Stimulated activated CD4-positive, alpha-beta T cell treated with anti-CD3 and anti-CD28 coated beads, TNF-alpha, amount 100 ng/mL, for 1 hour (primary cell): ENCODE measurements at regions not wholly inside any gene's neighbourhood (a gene's known extent, or its start where the extent isn't known, plus 50 kb on each side); places are given as distances from the start of the nearest gene placed in this dataset.

ENCODE experiments used
- DNase-seq, 3 donors: peaks; one replicate each; pipeline ENCODE4 v3.0.0-alpha.2; 2020; ENCODE audit warnings: low read depth in 3 of 3, low spot score in 1 of 3

DNA sequence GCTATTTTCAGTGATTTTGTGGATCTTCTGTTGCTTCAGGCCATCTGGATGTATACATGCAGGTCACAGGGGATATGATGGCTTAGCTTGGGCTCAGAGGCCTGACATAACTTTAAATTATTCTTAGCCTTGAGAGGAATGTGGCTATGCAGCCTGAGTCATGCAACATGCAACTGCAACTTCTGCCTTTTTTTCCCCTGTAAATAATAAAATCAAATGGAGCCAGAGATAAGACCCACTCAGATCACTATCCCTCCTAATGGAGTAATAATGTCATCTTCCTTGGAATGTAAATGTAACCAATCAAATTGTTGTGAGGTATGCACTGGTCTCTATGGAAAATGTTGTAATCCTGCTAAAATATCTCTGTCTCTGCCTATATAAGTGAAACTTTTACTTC is 54.9 kb downstream of the MAGEB17 start:
- no peak for DNase-seq

DNA sequence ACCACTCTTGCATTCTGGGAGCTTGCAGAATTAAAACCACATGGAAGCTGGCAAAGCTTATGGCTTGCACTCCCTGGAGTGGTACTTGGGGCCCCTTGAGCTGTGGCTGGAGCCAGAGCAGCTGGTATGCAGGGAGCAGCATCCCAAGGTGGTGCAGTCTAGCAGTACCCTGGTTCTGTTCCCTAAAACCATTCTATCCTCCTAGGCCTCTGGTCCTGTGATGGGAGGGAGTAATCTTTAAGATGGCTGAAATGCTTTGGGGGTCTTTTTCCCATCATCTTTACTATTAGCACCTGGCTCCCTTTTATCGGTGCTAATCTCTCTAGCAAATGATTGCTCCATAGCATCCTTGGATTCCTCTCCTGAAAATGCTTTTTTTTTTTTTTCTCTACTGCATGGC is 56.1 kb downstream of the MAGEB17 start:
- DNase-seq, result no peak

DNA sequence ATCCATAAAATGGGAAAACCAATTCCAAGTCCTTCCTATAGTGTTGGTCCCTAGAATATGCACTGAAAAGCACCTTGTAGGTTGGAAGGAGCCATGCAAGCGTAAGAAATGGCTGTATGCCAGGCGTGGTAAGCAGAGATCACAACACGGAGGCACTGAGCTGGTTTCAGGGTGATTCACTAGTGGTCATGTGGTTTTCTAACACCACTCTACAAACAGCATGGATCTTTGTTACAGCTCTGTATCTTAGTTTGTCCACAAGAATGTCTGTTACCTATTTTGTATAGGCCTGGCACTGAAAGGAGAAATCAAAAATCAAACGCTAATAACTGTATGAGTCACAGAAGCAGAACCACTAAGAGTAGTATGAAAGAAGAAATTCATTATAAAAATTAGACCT is 71.9 kb downstream of the MAGEB17 start:
- no peak for DNase-seq

DNA sequence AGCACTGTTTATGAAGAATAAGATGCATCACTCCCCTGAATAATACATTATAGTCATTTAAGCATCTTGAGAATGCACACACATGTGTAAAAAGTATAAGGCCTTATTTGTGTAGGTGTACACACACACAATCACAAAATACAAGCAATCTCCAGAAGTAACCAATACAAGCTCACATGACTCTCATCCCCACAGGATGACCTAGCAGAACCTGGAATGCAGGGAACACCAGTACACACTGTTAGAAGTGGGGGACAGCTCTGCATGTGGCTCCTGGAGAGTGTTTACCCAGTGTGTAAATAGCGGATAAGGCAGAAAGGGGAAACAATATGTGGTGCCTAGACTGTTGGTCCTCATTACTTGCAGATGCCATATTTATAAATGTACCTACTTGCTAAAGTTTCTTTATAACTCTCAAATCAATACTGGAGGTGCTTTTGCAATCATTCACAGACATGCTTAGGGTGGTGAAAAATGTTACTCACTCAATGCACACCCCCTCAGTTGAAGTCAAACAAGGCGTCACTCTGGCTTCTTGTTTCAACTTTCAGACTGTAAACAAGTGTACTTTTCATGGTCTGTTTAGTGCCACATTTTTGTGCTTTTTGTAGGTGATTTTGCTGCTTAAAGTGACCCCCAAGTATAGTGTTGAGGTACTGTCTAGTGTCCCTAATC is 73.1 kb downstream of the MAGEB17 start:
- DNase-seq, result no peak

DNA sequence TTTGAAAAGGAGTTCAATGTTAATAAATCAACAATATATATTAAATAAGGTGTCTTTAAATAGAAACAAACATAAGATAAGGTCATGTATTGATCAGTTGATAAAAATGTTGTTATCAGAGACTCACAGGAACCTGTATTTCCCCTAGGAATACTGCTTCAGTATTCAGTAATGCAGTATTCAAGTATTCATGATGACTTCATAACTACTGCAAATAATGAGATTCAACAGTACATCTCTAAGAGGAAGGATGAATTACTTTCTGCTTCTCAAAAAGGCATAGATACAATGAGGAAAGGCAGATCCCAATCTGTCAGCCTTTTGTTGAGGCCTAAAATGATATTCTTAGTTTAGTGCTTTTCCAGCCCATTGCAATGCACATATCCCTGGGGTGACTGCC is 73.7 kb downstream of the MAGEB17 start:
- DNase-seq, result no peak

DNA sequence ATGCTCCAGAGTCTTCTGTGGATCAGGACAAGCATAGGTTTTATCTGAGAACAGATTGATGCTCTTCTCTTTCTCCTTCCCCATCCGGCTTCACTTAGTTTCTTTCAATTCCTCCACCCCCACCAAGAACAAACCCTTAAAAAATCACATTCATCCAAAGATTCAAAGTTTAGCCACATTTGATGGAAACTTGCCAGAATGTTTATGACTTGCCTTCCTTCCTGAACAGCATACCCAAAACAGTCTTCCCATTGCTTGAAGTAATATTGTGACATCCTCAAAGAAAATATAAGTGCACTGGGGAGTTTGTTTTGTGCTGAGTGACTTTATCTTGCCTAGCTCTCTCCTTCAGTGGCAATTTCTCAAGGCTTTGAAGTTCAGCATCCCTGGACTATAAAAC is 83.0 kb downstream of the MAGEB17 start:
- DNase-seq, result no peak

DNA sequence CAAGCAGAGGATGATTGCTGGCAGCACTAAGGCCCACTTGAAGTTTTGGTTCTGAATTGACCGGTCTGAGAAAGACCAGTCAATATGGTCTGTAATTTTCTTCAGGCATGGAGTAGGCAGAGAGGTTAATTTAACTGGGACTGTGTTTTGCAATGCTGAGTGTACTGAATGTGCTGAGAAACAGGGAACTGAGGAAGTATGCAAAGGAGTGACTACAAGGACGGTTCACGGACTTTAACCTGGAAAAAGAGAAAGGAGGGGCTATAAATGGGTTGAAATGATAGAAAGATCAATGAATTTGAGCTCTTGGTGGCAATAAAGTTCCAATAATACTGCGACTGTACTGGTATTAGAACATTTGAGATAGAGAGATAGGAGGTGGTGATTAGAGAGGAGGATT is 84.5 kb downstream of the MAGEB17 start:
- no peak for DNase-seq

DNA sequence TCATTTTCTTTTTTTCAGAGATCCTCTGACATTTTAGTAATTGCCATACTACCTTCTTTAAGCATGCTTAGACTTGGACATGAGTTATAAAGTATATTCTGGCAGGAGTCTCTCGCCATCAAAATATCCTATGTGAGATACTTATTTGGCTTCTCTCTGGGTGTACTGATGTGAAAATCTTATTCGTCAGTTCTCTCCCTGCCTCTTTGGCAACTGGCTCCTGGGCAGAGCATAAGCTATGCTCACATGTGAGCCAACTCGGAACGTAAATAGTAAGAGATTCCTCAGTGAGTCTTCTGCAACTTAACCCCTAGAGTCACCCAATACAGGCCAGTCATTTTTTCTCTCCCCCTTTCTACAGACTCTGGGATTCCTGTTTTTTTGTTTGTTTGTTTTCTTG is 91.6 kb downstream of the MAGEB17 start:
- DNase-seq, result no peak

DNA sequence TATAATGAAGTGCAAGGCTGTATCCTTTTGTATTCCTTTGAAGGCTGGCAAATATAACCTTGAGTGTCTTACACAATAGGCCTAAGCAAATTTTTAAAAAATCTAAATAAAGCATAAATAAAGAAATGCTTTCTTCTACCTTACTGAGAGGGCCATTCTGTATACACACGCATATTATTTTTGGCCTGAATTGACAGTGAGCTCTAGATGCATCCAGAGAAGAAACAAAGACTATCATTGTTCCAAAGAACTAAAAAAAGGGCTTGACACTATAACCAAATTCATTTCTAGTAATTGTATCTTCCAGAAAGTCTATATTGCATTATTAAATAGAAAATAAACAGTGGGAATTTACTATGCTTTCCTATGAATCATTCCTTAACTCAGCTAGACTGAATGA is 100.2 kb downstream of the MAGEB17 start:
- DNase-seq, result no peak

DNA sequence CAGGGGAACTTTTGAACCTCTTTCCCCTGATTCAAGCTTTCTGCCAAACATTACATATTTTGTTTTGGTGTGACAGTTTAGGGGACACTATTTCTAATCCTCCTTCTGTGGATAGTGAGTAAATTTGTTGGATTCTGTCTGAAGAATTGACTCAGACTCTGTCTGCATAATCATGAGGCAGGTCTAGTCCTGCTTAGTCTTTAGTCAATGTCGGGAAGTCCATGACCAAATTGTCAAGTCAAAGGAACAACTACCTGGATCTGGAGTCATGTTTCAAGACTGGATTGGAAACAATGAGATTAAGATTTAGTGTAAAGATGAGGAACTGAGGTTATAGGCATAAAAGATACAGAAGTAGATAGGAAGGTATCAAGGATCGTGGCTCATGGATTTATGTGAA is 100.9 kb downstream of the MAGEB17 start:
- DNase-seq, result no peak

DNA sequence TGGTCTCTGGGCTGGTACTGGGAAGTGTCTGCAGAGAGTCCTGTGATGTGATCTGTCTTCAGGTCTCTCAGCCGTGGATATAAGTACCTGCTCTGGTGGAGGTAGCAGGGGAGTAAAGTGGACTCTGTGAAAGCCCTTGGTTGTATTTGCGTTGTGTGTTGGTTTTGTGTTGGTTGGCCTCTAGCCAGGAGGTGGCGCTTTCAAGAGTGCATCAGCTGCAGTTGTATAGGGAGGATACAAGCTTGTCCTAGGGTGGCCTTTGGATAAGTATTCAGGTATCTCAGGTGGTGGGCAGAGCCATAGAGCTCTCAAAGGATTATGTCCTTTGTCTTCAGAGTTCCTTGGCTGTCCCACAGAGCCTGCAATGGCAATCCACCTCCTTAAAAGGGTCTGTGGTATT is 111.6 kb downstream of the MAGEB17 start:
- no peak for DNase-seq

DNA sequence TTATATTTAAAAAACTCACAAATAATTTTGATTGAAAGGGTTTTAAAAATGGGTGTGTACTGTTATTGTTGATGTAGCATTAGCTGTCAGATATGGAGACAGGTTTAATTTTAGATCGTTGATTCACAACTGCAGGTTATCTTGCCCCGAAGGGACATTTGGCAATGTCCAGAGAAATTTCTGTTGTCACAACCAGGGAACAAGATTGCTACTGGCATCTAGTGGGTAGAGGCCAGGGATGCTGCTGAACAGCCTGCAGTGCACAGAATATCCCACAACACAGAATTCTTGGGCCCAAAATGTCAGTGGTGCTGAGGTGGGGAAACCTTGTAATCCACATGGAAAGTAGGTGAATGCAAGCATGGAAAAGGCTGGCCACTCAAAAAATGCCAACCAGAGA is 114.9 kb downstream of the MAGEB17 start:
- DNase-seq, result no peak

DNA sequence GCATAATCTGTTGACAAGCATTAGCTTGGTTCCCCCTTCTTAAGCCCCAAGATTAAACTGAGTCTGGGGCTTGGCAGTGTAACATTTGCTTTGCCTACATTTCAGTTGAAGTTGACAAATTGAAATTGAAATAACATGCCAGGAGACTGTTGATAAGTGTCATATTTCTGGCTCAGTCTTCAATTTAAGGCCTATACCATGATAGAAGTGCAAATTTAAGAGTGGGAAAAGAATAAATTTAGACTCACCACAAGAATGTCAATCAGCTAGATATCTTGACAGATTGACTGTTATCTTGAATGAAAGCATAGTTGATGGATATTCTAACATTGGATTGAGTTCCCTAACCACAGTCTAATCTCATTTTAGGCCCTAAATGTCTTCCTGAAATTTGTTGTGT is 117.6 kb downstream of the MAGEB17 start:
- DNase-seq, result no peak

DNA sequence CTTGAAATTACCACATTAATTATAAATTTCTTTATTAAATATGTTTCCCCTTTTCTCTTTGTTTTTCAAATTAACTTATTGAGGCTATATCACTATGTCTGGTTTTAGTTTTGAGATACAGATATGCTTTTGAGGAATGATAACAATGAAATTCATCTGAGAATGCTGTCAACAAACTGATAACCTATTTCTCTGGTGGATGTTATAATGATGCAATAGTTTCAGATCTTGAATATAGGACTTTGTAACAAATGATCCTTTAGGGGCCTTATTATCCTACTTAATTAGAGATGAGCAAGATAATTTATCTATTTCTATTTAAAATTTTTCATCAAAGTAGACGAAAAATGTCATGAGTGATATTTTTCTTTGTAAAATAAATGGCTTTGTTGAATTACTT is 123.7 kb downstream of the MAGEB17 start:
- no peak for DNase-seq

DNA sequence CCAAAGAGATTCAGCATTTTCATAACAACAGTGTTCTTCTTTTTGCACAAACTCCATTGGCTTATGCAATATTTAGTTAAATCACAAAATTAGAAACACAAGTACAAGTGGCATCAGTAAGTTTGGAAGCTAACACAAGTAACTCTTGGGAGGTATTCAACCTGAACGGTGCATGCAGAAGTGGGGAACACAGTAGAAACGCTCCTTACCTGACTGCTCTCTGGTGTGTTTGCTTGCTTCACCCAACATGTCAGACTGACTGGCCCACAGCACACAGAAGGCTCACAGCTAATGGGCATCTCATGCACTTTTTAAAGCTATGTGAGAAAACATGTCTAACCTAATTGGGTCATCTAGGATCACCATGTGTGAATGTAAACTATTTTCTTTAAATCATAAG is 133.6 kb downstream of the MAGEB17 start:
- DNase-seq, result no peak

DNA sequence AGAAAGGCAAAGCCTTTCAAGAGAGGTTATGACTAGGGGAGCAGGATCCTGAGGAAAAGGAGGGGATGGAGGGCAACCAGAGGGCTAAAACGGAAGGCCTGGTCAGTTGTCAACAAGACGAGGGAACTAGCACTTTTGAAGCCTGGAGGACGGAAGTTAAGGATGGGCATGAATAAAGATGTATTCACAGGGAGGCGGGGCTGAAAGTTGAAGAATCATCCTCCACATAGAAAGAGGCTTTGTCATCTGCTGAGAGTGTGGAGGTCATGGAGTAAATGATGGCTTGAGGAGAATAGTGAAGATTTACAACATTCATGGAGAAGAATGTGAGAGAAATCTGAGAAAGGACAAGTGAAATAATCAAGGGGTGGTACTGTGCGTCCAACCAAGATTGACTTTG is 137.5 kb downstream of the MAGEB17 start:
- no peak for DNase-seq

DNA sequence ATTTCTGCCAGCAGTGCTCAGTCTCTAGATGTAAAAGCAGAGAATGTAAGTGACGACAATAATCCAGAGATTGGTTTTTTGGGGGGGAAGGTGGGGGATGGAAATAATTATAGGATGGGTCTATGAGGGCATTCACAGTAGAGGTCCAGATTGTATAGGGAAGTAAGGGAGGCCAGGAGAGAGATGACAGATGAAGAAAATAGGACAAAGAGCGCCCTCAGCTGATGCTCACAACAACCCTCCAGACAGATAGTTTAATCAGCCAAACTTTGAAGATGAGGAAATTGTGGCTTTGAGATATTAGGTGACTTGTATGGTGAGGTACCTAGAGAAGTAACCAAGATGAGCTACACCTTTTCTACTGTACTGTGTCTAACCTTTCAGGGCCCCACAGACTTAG is 137.9 kb downstream of the MAGEB17 start:
- DNase-seq, result no peak

DNA sequence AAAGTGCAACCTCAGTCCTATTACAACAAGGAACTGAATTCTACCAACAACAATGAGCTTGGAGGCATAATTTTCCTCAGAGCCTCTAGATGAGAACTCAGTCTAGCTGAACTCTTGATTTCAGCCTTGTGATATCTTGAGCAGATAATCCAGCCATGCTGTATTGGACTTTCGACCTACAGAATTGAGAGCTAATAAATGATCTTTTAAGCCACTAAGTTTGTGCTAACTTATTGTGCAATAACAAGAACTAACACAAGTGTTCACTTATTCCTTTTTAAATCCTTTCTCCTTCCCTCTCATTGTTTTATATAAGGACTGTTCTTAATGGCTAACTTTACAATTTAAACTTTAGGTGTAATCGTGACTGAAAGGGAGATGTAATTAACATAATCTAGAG is 140.7 kb downstream of the MAGEB17 start:
- no peak for DNase-seq

DNA sequence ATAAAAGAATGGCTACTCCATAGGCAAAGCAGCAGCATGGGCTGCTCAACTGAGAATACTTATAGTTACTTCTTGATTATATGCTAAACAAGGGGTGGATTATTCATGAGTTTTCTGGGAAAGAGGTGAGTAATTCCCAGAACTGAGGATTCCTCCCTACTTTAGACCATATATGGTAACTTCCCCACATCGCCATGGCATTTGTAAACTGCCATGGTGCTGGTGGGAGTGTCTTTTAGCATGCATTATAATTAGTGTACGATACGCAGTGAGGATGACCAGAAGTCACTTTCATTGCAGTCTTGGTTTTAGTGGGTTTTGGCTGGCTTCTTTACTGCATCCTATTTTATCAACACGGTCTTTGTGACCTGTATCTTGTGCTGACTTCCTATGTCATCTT is 141.5 kb downstream of the MAGEB17 start:
- no peak for DNase-seq

DNA sequence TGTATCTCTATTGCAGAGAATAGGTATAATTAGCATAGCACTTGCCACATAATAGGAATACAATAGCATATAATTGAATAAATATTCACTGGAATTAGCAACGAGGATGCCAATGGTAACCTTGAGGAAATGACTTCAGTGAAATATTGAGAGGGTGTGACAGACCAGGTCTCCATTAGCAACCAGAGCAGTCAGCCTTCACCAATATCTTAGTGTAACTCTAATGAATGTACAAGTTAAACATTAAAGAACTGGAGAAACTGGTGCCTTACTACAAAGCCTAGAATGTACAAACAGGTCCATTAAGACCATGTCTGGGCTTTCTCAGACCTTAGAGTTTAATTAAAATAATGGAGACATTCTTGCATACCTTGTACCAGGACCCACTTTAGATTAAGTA is 143.0 kb downstream of the MAGEB17 start:
- no peak for DNase-seq

DNA sequence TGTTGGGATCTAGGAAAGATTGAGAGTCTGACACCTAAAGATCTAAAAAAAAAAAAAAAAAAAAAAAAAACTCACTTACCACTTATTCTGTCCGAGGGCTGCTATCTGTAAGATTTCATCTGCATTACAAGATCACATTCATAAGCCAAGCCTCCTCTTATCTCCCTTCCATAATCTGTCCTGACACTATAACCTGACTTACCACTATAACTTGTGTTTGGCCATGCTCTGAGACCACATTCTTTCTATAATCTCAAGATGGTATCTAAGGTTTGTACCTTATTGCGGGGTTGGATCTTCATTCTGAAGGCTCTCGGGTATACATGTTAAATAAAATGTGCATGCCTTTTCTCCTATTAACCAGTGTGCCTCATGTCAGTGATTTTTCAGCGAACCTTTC is 144.4 kb downstream of the MAGEB17 start:
- DNase-seq, result no peak

DNA sequence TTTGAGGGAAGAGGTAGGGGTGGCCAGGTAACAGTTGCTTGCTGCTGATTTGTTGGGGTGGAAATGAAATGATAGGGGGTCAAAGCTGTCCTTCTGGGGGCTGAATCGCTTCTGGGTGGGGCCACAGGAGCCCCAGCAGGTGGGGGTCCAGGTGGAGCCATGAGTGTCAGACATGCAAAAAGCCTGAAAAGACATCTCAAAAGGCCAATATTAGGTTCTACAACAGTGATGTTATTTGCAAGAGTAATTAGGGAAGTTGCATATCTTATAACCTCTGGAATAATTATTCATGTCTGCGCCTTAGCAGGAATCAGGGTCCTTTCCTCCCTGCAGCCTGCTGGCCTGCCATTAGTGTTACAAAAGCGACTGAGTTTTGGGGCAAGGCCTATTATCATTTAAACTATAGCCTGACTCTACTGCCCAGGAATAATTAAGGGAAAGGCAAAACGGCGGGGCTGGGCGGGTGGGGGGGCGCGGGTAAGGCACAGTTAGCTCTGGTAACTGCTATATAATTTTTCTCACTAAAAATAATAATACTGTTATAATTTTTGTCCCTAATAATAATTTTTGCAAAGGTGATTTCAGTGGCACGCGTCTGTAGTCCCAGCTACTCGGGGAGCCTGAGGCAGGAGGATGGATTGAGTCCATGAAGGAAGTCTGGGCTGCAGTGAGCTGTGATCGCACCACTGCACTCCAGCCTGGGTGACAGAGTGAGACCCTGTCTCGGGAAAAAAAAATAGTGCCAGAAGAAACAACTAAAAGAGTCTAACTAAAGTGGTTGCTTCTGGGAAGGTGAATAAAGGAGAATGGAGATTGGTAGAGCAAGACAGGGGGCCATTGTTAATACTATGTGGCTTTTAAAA is 145.7 kb downstream of the MAGEB17 start:
- DNase-seq, result no peak

DNA sequence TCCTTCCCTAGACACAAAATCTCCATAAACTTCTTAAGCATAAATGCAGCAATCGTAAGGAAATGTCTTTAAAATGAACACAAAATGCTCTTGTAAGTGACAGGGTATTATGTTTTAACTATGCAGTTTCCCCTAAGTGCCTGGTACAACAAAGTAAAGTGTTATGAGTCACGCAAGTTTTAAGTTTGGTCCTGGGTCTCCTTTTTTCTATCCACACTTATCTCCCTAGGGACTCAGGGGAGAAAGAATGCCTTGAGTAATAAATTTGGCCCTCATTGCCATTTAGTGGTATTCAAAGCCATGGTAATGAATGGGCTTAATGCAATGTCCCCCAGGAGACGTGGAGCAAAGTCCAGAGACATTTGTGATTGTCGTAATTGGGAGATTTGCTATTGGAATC is 149.1 kb downstream of the MAGEB17 start:
- no peak for DNase-seq
